ENCODE measurements at regions not wholly inside any gene's neighbourhood (a gene's known extent, or its start where the extent isn't known, plus 50 kb on each side); places are given as distances from the start of the nearest gene placed in this dataset. TPM values are rescaled to one million over a fixed set of nuclear protein-coding genes. Genes with fewer than 3 reads are reported as not detected.
"Not testable (repeated sequence)": the region's sequence is repeated elsewhere in the genome, so short reads cannot be mapped to it uniquely, and the experiment has no call there.

DNA sequence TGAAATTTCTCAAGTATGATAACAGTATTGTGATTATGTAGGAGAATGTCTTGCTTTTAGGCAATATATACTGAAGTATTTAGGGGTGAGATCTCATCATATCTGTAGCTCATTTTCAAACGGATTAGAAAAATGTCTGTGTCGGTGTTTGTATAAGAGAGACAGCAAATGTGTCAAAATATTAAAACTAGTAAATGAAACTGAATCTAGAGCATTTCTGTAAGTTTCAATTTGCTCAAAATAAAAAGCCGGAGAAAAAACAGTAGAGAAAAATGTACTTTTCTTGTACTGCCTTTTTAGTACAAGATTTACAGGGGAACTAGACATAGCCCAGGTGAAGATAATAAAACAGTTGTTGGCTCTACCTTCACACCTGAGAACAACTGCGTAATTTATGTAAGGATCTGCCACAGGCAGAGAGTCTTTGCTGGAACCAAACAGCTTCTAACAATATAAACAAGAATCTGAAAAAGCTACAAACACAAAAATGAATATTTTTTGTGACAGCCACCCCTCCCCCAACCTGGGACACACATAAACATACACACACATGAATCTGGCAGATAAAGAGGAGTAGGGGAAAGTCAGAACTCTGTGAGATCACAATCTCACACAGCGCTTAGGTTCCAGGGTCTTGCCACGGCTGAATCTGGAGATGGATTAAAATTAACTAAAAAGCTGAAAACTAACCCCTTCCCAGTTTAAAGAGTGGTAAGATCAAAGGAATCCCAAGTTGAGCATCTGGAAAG, 153.3 kb downstream of the AVL9 start:
- no peak for DNase-seq

GRCh38 chr7:32645255-32645654, 150.0 kb downstream of the AVL9 start:
- DNase-seq = not testable (repeated sequence)

GRCh38 chr7:32643194-32643593, 147.9 kb downstream of the AVL9 start:
- no peak for DNase-seq

DNA sequence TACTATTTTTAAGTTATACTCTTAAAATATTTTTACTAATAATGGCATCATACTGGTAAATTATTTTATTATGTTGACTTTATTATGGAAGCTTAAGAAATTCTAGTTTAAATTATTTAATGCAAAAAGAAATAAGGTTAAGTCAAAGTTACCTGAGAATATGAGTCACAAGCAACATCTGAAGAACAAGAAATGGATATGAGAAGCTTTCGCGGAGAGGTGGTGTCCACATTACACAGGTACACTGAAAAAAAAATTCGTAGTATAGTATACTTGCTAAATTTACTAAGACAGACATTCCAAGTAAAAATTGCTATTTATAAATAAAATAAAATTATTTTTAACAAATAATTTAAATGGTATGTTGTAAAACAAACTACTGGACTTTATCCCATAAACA, 143.8 kb downstream of the AVL9 start:
- no peak for DNase-seq

DNA sequence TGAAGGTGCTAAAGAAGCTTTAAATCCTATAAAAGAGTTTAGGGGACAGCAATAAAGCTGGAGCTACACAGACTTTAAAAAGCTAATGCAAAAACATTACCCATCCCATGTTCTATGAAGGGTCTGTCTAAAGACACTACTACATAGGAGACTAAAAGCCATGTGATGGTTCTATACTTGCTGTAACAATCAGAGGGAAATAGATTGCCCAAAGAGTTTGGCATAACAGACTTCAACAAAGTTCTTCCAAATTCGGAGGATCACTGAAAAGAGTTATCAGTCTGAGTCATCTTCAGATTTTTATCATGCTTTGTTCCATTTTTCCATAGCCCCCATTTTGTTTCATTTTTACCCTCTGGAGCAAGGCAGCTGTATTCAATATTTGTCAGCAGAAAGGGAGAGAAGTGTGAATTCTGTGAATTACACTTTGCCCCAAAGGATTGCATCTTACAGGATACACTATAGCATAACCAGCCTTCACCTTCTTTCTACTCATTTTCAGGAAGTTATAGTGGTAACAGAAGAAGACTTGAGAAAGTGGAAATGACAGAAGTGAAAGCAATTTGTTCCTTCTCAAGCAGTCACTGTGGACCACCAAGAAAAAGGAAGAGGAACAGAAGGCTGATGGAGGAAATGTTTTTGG, 143.3 kb downstream of the AVL9 start:
- not testable (repeated sequence) for DNase-seq

Small RNA genes in the stretch of these regions (small RNA-seq; reads per million reads assigned to genes)
- gene AC018645.1 (ENCODE audit: low replicate concordance) = not detected
- not detected for gene MIR550A2 (ENCODE audit: low replicate concordance)
- not detected for gene RF00322 (ENCODE audit: low replicate concordance)

Data from skin of body (tissue), 2 donors.